Lower leg skin (tissue), 3 donors: ENCODE measurements at regions not wholly inside any gene's neighbourhood (a gene's known extent, or its start where the extent isn't known, plus 50 kb on each side); places are given as distances from the start of the nearest gene placed in this dataset.

Experiments used
- CTCF ChIP-seq, 3 donors: fragments of 450-650 bp; IDR thresholded peaks; one replicate each; pipeline ENCODE4 v1.5.1; 2016; ENCODE audit warnings: antibody characterized with exemption in 3 of 3, mild to moderate bottlenecking in 3 of 3, moderate library complexity in 2 of 3
- POLR2A ChIP-seq, 2 donors: fragments of 450-650 bp; IDR thresholded peaks; one replicate each; pipeline ENCODE4 v1.6.1; 2016 to 2017; ENCODE audit warnings: antibody characterized with exemption in 2 of 2, mild to moderate bottlenecking in 1 of 2, moderate library complexity in 1 of 2

- TF ChIP-seq POLR2A (IDR thresholded peaks at IDR 0.05) (no peak), CTCF (IDR thresholded peaks at IDR 0.05) (no peak)
These were observed 297.1 kb upstream of the FSIP2 start for GRCh38 chr2:185441486-185442005.
